ENCODE measurements at regions not wholly inside any gene's neighbourhood (a gene's known extent, or its start where the extent isn't known, plus 50 kb on each side); places are given as distances from the start of the nearest gene placed in this dataset.

DNA sequence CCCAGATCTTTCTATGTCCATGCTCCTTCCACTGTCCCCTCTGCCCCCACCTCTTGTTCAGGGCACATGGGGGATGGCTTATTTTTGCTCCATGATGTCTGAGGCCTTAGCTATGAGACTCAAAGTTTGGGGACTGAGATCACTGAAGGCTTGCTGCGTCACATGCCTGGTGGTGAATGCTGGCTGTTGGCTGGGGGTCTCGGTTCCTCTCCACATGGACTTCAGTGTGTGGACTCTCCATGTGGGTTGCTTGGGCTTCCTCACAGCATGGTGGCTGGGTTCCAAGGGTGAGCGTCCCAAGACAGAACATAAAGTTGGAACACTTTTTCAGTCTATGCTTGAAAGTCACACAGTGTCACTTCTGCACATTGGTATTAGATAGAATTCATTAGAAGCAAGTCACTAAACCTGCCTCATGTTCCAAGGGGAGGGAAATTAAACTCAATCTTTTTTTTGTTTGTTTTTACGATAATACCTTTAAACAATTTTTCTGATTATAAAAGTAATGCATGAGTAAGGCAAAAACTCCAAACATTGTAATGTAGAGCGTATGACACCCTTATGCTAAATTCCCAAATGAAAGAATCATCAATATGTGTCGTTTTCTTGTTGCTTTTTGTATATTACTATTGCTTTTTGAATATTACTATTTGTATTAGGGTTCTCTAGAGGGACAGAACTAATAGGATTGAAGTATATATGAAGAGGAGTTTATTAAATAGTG lies 111.7 kb downstream of the MYCN start:
- TF ChIP-seq, protein P1, sequence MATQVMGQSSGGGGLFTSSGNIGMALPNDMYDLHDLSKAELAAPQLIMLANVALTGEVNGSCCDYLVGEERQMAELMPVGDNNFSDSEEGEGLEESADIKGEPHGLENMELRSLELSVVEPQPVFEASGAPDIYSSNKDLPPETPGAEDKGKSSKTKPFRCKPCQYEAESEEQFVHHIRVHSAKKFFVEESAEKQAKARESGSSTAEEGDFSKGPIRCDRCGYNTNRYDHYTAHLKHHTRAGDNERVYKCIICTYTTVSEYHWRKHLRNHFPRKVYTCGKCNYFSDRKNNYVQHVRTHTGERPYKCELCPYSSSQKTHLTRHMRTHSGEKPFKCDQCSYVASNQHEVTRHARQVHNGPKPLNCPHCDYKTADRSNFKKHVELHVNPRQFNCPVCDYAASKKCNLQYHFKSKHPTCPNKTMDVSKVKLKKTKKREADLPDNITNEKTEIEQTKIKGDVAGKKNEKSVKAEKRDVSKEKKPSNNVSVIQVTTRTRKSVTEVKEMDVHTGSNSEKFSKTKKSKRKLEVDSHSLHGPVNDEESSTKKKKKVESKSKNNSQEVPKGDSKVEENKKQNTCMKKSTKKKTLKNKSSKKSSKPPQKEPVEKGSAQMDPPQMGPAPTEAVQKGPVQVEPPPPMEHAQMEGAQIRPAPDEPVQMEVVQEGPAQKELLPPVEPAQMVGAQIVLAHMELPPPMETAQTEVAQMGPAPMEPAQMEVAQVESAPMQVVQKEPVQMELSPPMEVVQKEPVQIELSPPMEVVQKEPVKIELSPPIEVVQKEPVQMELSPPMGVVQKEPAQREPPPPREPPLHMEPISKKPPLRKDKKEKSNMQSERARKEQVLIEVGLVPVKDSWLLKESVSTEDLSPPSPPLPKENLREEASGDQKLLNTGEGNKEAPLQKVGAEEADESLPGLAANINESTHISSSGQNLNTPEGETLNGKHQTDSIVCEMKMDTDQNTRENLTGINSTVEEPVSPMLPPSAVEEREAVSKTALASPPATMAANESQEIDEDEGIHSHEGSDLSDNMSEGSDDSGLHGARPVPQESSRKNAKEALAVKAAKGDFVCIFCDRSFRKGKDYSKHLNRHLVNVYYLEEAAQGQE (IDR thresholded peaks at IDR 0.05; ENCODE audit: insufficient read depth in 1 of 2, low read depth in 2 of 2, low read length in 2 of 2), result no peak
- TF ChIP-seq TAF1 (IDR thresholded peaks at IDR 0.05; ENCODE audit: borderline replicate concordance, insufficient read depth, low read length), result no peak
